ENCODE measurements at regions not wholly inside any gene's neighbourhood (a gene's known extent, or its start where the extent isn't known, plus 50 kb on each side); places are given as distances from the start of the nearest gene placed in this dataset.

DNA sequence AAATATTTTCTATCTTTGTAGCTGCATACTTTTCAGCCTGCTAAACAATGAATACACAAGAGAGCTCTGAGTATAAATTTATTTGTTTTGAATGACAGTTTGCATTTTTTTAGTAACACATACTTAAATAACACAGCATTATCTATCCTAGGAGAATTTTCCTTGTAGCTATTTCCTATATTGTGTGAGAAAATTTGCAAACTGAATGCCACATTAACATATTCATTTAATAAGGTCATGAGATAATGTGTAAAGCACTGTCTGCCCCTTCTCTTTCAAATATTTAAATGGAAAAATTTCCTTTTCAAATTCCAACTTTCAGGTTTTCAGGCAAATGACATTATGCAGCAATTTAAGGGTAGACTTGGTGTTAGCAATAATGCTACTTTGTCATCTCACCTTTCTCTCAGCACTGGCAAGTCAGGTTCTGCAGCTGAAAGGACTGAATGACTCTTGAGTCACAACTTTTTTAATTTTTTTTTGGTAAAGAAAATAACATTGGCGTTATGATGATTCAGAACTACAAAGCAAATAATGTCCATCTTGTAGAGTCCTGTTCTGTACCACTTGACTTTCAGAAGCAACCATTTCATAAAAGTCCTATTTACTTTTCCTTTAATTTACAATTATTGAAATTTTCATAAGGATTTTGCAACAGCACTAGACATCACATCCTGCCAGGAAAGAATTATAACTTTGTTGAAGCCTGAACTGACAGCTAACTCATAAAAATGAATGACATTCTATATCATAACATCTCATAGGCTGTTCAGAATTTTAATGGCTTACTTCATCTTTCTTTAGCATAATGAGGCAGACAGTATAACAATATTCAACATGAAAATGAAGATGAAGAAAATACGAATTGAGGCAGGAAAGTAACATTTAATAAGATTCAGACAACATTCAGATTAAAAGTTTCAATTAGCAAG, 681.6 kb upstream of the SEMA6D start:
- H4K20me1 ChIP-seq (ENCODE audit: insufficient read depth, low read length): no peaks in the 10 kb centered on the region
- TF ChIP-seq EZH2phosphoT487 (IDR thresholded peaks at IDR 0.05; ENCODE audit: borderline replicate concordance, low read depth, low read length): no peak
- TF ChIP-seq, protein P1, sequence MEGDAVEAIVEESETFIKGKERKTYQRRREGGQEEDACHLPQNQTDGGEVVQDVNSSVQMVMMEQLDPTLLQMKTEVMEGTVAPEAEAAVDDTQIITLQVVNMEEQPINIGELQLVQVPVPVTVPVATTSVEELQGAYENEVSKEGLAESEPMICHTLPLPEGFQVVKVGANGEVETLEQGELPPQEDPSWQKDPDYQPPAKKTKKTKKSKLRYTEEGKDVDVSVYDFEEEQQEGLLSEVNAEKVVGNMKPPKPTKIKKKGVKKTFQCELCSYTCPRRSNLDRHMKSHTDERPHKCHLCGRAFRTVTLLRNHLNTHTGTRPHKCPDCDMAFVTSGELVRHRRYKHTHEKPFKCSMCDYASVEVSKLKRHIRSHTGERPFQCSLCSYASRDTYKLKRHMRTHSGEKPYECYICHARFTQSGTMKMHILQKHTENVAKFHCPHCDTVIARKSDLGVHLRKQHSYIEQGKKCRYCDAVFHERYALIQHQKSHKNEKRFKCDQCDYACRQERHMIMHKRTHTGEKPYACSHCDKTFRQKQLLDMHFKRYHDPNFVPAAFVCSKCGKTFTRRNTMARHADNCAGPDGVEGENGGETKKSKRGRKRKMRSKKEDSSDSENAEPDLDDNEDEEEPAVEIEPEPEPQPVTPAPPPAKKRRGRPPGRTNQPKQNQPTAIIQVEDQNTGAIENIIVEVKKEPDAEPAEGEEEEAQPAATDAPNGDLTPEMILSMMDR (conservative IDR thresholded peaks at IDR 0.05; ENCODE audit: low read length): no peak
- no peak overlapping the region for H3K4me2 ChIP-seq (ENCODE audit: low read length)
- no peak overlapping the region for H2AFZ ChIP-seq (ENCODE audit: low read length)
- no peaks in the 10 kb centered on the region for H3K9me3 ChIP-seq (ENCODE audit: low read length)
- H3K9me2 ChIP-seq (ENCODE audit: insufficient read depth, low read length): no peaks in the 10 kb centered on the region
- ChIA-PET POLR2A (interaction anchor here (0.6 kb wide), 1 partner anchor 13 kb away, joined by 6 read pairs; no protein-coding TSS in a partner anchor), CTCF (ENCODE audit: unreplicated experiment) (no interaction called here)
- no TSS peak for BruUV-seq (replicated peaks)
- H3K36me3 ChIP-seq (ENCODE audit: insufficient read depth, low read length): no peaks in the 10 kb centered on the region
- DNase-seq (ENCODE audit: low spot score): no peak
- intact Hi-C loops (cut with micrococcal nuclease; ENCODE audit: unreplicated experiment): no loop called here
- no peak overlapping the region for H3K4me3 ChIP-seq (ENCODE audit: low read depth, low read length, poor library complexity, severe bottlenecking)
- H3K4me1 ChIP-seq (ENCODE audit: insufficient read depth, low read length, poor library complexity, severe bottlenecking): no peaks in the 10 kb centered on the region
- H3K79me2 ChIP-seq (ENCODE audit: insufficient read depth, low read depth, low read length): no peaks in the 10 kb centered on the region
- no peak overlapping the region for H3K27ac ChIP-seq (ENCODE audit: low read depth, low read length, poor library complexity, severe bottlenecking)

DNA sequence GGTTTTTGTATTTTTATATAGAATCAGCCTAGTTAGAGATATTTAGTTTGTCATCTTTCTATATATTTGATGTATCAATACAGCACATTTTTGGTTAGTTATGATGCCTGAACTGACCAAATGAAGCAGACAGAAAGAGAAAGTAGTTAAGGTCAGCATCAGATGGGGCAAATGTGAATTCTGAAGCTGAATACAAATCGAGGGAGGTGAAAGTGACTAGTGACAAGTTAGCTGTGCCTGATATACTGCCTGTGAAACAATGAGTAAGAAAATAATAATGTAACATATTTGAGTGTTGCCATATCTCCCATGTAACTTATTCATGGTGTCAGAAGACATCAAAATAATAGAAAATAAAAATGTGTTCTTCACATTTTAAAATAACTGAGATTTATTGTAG, 680.3 kb upstream of the SEMA6D start:
- intact Hi-C loops (cut with micrococcal nuclease; ENCODE audit: unreplicated experiment): no loop called here
- POLR2A ChIA-PET: no interaction called here
- Histone ChIP-seq H3K4me2 (ENCODE audit: low read length) (no peak overlapping the region), H3K27ac (ENCODE audit: low read depth, low read length, poor library complexity, severe bottlenecking) (no peak overlapping the region), H3K9me2 (ENCODE audit: insufficient read depth, low read length) (no peaks in the 10 kb centered on the region), H3K79me2 (ENCODE audit: insufficient read depth, low read depth, low read length) (no peaks in the 10 kb centered on the region), H3K36me3 (ENCODE audit: insufficient read depth, low read length) (no peaks in the 10 kb centered on the region), H3K4me3 (ENCODE audit: low read depth, low read length, poor library complexity, severe bottlenecking) (no peak overlapping the region), H2AFZ (ENCODE audit: low read length) (no peak overlapping the region), H3K4me1 (ENCODE audit: insufficient read depth, low read length, poor library complexity, severe bottlenecking) (no peaks in the 10 kb centered on the region), H4K20me1 (ENCODE audit: insufficient read depth, low read length) (no peaks in the 10 kb centered on the region), H3K9me3 (ENCODE audit: low read length) (no peaks in the 10 kb centered on the region)
- no peak for DNase-seq (ENCODE audit: low spot score)
- no peak for TF ChIP-seq EZH2phosphoT487 (IDR thresholded peaks at IDR 0.05; ENCODE audit: borderline replicate concordance, low read depth, low read length)
- TF ChIP-seq, protein P1 (conservative IDR thresholded peaks at IDR 0.05; ENCODE audit: low read length): no peak
- CTCF ChIA-PET (ENCODE audit: unreplicated experiment): no interaction called here
- no TSS peak for BruUV-seq (replicated peaks)

DNA sequence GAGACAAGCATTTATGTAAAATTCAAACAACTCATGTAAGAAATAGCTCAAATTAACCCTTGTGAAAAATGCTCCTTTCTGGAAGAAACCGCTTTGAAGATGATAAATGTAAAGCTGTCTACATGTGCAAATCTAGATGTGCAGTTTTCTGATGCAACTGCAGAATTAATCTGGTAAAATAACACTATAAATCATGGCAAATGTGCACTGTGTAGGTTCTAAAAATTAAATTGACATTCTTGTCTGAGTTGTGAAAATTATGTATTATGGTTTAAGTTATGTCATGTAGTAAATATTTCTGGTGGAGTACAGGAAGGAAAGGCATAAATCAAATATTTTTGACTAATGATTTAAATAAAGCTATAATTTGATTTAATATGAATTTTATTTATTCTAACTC, 678.1 kb upstream of the SEMA6D start:
- CTCF ChIA-PET (ENCODE audit: unreplicated experiment): no interaction called here
- no peaks in the 10 kb centered on the region for H3K9me3 ChIP-seq (ENCODE audit: low read length)
- no TSS peak for BruUV-seq (replicated peaks)
- TF ChIP-seq EZH2phosphoT487 (IDR thresholded peaks at IDR 0.05; ENCODE audit: borderline replicate concordance, low read depth, low read length): no peak
- TF ChIP-seq, protein P1 (conservative IDR thresholded peaks at IDR 0.05; ENCODE audit: low read length): no peak
- H3K4me1 ChIP-seq (ENCODE audit: insufficient read depth, low read length, poor library complexity, severe bottlenecking): no peaks in the 10 kb centered on the region
- H2AFZ ChIP-seq (ENCODE audit: low read length): no peak overlapping the region
- H3K9me2 ChIP-seq (ENCODE audit: insufficient read depth, low read length): no peaks in the 10 kb centered on the region
- POLR2A ChIA-PET: interaction anchor here (0.6 kb wide), 1 partner anchor 203 kb away, joined by 3 read pairs; no protein-coding TSS in a partner anchor
- intact Hi-C loops (cut with micrococcal nuclease; ENCODE audit: unreplicated experiment): no loop called here
- no peak overlapping the region for H3K4me2 ChIP-seq (ENCODE audit: low read length)
- H3K36me3 ChIP-seq (ENCODE audit: insufficient read depth, low read length): no peaks in the 10 kb centered on the region
- H3K79me2 ChIP-seq (ENCODE audit: insufficient read depth, low read depth, low read length): no peaks in the 10 kb centered on the region
- no peaks in the 10 kb centered on the region for H4K20me1 ChIP-seq (ENCODE audit: insufficient read depth, low read length)
- H3K4me3 ChIP-seq (ENCODE audit: low read depth, low read length, poor library complexity, severe bottlenecking): no peak overlapping the region
- H3K27ac ChIP-seq (ENCODE audit: low read depth, low read length, poor library complexity, severe bottlenecking): no peak overlapping the region
- no peak for DNase-seq (ENCODE audit: low spot score)

Measured in OCI-LY7 (cell line).